GM18951 (cell line): ENCODE measurements at regions not wholly inside any gene's neighbourhood (a gene's known extent, or its start where the extent isn't known, plus 50 kb on each side); places are given as distances from the start of the nearest gene placed in this dataset.
"Not testable (repeated sequence)": the region's sequence is repeated elsewhere in the genome, so short reads cannot be mapped to it uniquely, and the experiment has no call there.

Experiments used
- POLR2A ChIP-seq: IDR thresholded peaks from 4 replicates; pipeline ENCODE4 v1.6.1; 2011; ENCODE audit warnings: mild to moderate bottlenecking; ENCODE audit not compliant: insufficient read length, insufficient read depth; ENCODE audit errors: extremely low read depth
- in situ Hi-C: fragments of 300-500 bp; cut with MboI; formaldehyde crosslinking; loops from one replicate; pipeline ENCODE4 v1.12.0; 2022; ENCODE audit warnings: low sequenced_read_pairs, mixed read lengths, inconsistent platforms; ENCODE audit not compliant: unreplicated experiment

DNA sequence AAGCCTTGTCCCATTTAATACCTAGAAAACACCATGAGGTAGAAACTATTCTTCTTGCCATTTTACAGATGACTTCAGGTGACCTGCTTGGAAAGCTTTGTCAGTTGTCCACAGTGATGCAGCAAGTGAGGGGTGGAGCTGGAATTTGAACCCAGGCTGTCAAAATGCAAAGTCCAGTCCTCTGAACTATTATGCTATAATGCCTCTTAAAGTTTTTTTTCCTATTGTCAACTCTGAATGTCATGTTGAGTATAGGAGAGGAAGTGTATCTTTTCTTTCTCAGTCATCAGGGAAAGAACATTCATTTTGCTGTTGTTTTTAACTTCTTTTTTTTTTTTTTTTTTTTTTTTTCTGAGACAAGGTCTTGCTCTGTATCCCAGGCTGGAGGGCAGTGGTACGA lies 525.6 kb downstream of the XYLT1 start:
- TF ChIP-seq POLR2A = no peak
- in situ Hi-C loops = no loop called here

DNA sequence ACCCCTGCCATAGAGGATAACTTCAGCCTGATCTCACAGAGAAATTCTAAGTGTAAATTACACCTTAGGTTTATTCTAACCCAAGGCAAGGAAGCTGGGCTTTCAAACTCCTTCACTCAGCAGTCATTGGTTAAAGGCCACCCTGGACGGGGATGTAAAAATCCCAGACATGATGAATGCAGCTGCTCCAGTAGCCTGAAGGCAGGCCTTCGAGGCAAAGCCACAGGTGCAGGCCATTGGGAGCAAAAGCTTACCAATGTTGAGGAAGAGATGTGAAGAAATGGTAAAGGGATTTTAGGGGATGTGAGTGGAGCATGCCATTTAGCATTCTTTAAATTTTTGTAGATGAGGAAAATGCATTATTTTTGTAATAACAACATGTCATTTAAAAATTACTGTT lies 514.4 kb downstream of the XYLT1 start:
- in situ Hi-C loops = no loop called here
- TF ChIP-seq POLR2A = no peak

DNA sequence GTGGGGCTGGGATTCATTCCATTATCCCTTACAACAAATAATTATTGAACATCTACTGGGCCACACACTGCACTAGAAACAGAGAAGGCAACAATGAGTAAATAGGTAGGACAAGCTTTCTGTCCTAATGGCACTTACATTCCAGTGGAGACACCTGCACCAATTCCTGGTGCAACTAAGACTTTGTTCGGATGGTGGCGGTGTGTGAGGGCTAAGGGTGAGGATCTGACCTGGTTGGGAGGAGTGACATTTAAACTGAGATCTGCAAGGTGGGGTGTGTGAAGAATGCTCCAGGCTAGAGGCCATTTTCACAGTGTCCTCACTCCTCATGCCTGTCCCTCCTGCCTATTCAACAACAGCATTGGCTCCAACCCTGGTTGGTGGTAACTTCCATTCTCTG lies 510.0 kb downstream of the XYLT1 start:
- in situ Hi-C loops = no loop called here
- no peak for TF ChIP-seq POLR2A

- in situ Hi-C loops = no loop called here
- no peak for TF ChIP-seq POLR2A
Measured at GRCh38 chr16:16966439-16966838, 504.3 kb downstream of the XYLT1 start.

DNA sequence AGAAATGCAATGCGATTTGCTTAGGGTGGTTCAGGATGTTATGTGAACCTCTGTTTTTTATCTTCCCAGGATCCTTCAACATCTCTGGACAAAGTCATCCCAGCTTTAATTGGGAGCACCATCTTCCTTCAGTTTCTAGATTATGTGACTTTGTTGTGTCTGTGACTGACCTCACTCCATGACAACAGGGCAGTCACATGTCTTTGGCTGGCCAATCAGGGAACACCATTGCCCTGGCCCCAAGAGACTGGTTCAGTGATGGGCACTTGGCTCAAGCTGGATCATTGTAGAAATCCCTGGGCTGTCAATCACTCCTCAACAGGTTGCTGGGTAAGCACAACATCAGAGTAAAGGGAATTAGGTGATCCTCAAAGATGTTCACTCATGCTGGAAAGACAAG lies 499.7 kb downstream of the XYLT1 start:
- in situ Hi-C loops = no loop called here
- no peak for TF ChIP-seq POLR2A

- in situ Hi-C loops = no loop called here
- TF ChIP-seq POLR2A = no peak
Measured at GRCh38 chr16:16972831-16973230, 497.9 kb downstream of the XYLT1 start.

- in situ Hi-C loops = no loop called here
- no peak for TF ChIP-seq POLR2A
Measured at GRCh38 chr16:16973707-16974591, 496.8 kb downstream of the XYLT1 start.

GRCh38 chr16:16982614-16983013 lies 488.1 kb downstream of the XYLT1 start:
- in situ Hi-C loops = no loop called here
- no peak for TF ChIP-seq POLR2A

- in situ Hi-C loops = no loop called here
- TF ChIP-seq POLR2A = no peak
Measured at GRCh38 chr16:16983582-16983981, 487.2 kb downstream of the XYLT1 start.

DNA sequence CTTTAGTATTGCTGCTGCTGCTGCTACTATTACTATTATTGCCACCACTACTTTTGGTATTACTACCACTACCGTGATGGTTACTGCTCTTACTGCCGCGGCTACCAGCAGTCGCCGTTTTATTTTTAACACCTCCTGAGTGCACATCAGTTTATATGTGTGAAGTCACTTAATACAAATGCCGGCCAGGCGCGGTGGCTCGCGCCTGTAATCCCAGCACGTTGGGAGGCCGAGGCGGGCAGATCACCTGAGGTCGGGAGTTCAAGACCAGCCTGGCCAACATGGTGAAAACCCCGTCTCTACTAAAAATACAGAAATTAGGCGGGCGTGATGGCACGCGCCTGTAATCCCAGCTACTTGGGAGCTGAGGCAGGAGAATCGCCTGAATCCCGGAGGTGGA lies 486.7 kb downstream of the XYLT1 start:
- in situ Hi-C loops = not testable (repeated sequence)

- in situ Hi-C loops = no loop called here
Measured at GRCh38 chr16:16985707-16986106, 485.1 kb downstream of the XYLT1 start.

DNA sequence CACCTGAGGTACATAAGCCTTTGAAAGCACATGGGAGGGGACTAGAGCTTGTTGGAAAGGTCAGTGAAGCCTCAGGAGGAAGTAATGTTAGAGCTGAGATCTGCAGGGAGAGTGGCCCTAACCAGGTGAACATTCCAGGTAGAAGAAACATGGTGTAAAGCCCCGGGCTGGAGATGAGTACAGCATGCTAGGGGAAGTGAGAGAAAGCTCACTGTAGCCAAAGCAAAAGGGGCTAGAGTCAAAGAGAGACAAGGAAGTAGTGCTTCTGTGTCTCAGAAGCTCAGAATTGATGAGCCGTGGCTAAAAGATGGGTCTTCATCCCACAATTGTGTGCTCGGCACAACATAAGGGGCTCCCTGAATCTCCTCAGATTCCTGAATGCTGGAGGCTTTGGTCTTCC lies 481.8 kb downstream of the XYLT1 start:
- TF ChIP-seq POLR2A = no peak
- in situ Hi-C loops = no loop called here

More at GRCh38 chr16:16985707-16986106, 485.1 kb downstream of the XYLT1 start:
- no peak for TF ChIP-seq POLR2A

GRCh38 chr16:16989368-16989767 lies 481.4 kb downstream of the XYLT1 start:
- in situ Hi-C loops = no loop called here

GRCh38 chr16:16991711-16992110 lies 479.0 kb downstream of the XYLT1 start:
- in situ Hi-C loops = no loop called here
- TF ChIP-seq POLR2A = no peak

More at GRCh38 chr16:16989368-16989767, 481.4 kb downstream of the XYLT1 start:
- TF ChIP-seq POLR2A = no peak
